ENCODE measurements at regions not wholly inside any gene's neighbourhood (a gene's known extent, or its start where the extent isn't known, plus 50 kb on each side); places are given as distances from the start of the nearest gene placed in this dataset.

DNA sequence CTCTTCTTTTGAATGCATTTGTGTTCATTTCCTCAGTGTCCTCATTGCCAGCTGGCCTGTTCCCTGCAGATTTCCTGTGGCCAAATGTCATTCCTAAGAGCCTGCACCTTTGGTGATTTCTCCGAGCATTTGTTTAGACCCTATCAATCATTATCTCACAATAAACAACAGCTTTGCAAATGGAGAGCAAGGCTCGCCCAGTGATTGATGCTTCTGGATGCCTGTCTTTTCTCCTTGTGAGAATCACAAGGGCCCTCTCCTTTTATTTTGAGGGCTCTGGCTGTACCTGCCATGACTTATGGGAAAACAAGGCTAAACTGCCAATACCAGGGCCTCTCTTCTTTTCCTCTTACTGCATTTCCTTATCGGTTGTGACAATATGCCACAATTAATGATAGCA lies 1454.4 kb upstream of the CELF4 start:
- no peak for TF ChIP-seq CTBP2 (IDR thresholded peaks at IDR 0.05; ENCODE audit: borderline replicate concordance, insufficient read depth, insufficient read length, low read length)
- no peak for TF ChIP-seq TCF12 (IDR thresholded peaks at IDR 0.05; ENCODE audit: low read depth, low read length)
- TF ChIP-seq, protein P1, sequence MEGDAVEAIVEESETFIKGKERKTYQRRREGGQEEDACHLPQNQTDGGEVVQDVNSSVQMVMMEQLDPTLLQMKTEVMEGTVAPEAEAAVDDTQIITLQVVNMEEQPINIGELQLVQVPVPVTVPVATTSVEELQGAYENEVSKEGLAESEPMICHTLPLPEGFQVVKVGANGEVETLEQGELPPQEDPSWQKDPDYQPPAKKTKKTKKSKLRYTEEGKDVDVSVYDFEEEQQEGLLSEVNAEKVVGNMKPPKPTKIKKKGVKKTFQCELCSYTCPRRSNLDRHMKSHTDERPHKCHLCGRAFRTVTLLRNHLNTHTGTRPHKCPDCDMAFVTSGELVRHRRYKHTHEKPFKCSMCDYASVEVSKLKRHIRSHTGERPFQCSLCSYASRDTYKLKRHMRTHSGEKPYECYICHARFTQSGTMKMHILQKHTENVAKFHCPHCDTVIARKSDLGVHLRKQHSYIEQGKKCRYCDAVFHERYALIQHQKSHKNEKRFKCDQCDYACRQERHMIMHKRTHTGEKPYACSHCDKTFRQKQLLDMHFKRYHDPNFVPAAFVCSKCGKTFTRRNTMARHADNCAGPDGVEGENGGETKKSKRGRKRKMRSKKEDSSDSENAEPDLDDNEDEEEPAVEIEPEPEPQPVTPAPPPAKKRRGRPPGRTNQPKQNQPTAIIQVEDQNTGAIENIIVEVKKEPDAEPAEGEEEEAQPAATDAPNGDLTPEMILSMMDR (IDR thresholded peaks at IDR 0.05; ENCODE audit: control extremely low read depth in 1 of 3, insufficient read depth in 1 of 3, low read depth in 1 of 3, low read length in 3 of 3), result no peak
- TF ChIP-seq BACH1 (IDR thresholded peaks at IDR 0.05; ENCODE audit: low read length), result no peak
- TF ChIP-seq TAF1 (IDR thresholded peaks at IDR 0.05; ENCODE audit: low read depth, low read length), result no peak
- TF ChIP-seq ASH2L (IDR thresholded peaks at IDR 0.05; ENCODE audit: low read length), result no peak
- TF ChIP-seq SP4 (IDR thresholded peaks at IDR 0.05; ENCODE audit: low read length), result no peak
- TF ChIP-seq, protein P2, sequence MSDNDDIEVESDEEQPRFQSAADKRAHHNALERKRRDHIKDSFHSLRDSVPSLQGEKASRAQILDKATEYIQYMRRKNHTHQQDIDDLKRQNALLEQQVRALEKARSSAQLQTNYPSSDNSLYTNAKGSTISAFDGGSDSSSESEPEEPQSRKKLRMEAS (IDR thresholded peaks at IDR 0.05), result no peak
- TF ChIP-seq RAD21 (IDR thresholded peaks at IDR 0.05 in 1 of 2, conservative IDR thresholded peaks at IDR 0.05 in 1 of 2; ENCODE audit: low read depth in 2 of 2, low read length in 2 of 2), result no peak
- TF ChIP-seq SP1 (IDR thresholded peaks at IDR 0.05; ENCODE audit: low read depth, low read length), result no peak
- TF ChIP-seq, protein P3, sequence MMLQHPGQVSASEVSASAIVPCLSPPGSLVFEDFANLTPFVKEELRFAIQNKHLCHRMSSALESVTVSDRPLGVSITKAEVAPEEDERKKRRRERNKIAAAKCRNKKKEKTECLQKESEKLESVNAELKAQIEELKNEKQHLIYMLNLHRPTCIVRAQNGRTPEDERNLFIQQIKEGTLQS (IDR thresholded peaks at IDR 0.05; ENCODE audit: insufficient read depth, low read depth, low read length), result no peak
- no peak for TF ChIP-seq CREB1 (IDR thresholded peaks at IDR 0.05)
- no peak for TF ChIP-seq YY1 (IDR thresholded peaks at IDR 0.05; ENCODE audit: low read depth, low read length)

Data from H1 (cell line).